GM18507 (cell line): ENCODE measurements at regions not wholly inside any gene's neighbourhood (a gene's known extent, or its start where the extent isn't known, plus 50 kb on each side); places are given as distances from the start of the nearest gene placed in this dataset.
"Not testable (repeated sequence)": the region's sequence is repeated elsewhere in the genome, so short reads cannot be mapped to it uniquely, and the experiment has no call there.

Experiments used
- DNase-seq: peaks from one replicate; pipeline ENCODE4 v3.0.0; 2011; ENCODE audit warnings: low read depth; ENCODE audit not compliant: insufficient read length; ENCODE audit errors: extremely low spot score
- FAIRE-seq: peaks from 2 replicates; lab custom pipeline; 2011; peaks lifted over from hg19 to GRCh38; lab: Jason Lieb, UNC

DNA sequence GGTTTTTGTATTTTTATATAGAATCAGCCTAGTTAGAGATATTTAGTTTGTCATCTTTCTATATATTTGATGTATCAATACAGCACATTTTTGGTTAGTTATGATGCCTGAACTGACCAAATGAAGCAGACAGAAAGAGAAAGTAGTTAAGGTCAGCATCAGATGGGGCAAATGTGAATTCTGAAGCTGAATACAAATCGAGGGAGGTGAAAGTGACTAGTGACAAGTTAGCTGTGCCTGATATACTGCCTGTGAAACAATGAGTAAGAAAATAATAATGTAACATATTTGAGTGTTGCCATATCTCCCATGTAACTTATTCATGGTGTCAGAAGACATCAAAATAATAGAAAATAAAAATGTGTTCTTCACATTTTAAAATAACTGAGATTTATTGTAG lies 680.3 kb upstream of the SEMA6D start:
- FAIRE-seq: no peak
- DNase-seq: no peak

DNA sequence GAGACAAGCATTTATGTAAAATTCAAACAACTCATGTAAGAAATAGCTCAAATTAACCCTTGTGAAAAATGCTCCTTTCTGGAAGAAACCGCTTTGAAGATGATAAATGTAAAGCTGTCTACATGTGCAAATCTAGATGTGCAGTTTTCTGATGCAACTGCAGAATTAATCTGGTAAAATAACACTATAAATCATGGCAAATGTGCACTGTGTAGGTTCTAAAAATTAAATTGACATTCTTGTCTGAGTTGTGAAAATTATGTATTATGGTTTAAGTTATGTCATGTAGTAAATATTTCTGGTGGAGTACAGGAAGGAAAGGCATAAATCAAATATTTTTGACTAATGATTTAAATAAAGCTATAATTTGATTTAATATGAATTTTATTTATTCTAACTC lies 678.1 kb upstream of the SEMA6D start:
- DNase-seq: no peak
- FAIRE-seq: no peak

DNA sequence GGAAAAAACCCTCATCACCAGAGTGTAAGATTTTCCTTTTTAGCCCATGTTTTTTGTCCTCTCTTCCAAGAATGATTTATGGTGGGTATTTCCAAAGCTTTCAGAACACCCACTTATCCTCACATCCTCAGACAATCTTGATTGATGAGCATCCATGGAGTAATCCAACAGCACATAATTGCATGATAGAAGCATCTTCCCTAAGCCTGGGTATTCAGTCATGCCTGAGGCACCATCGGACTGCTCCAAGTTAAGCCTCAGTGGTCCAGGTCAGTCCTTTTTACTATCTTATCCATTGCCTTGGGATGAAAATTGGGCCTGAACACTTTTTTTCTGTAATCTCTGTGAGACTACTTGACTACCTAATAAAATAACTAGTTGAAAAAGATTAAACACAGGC lies 676.0 kb upstream of the SEMA6D start:
- no peak for FAIRE-seq
- no peak for DNase-seq

DNA sequence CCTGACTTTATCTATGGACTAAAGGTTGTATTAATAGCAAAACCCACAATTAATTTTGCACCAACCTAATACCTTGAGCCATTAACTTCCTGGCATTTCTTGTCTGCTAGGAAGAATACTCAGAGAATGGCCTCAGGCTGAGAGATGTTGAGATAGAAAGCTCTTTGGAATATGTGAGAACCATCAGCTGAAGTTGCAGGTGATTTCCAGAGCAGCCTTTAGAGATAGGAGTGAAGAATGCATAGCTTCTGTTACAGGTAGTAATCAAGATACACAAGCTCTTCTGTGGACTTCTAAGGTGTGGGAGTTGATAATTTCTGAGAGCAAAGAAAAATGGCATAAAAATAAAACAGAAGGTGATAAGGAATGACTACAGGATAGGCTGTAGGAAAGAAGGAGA lies 669.3 kb upstream of the SEMA6D start:
- not testable (repeated sequence) for FAIRE-seq, DNase-seq

DNA sequence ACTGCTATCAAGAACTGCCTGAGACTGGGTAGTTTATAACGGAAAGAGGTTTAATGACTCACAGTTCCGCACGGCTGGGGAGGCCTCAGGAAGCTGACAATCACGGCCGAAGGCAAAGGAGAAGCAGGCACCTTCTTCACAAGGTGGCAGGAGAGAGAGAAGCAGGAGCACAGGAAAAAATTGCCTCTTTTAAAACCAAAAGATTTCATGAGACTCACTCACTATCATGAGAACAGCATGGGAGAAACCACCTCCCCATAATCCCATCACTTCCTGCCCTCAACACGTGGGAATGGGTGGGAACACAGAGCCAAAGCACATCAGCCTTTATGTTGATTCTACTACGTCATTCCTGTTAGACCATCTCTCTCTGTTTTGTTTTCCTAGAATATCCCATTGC lies 650.9 kb upstream of the SEMA6D start:
- DNase-seq: no peak
- no peak for FAIRE-seq

DNA sequence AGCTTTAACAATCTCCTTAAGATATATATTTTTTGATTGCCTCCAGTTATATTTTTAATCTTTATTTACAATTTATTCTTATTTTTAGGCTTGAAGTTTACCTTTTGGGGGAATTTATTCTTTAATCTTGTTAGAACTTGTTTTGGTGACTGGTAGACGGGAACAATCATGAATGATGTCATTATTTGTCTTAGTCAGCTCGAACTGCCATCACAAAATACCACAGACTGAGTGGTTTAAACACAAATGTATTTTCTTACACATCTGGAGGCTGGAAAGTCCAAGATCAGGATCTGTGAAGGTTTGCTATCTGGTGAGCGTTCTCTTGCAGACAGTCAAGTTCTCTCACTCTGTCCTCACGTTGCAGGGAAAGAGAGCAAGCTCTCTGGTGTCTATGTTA lies 639.5 kb upstream of the SEMA6D start:
- not testable (repeated sequence) for DNase-seq, FAIRE-seq

GRCh38 chr15:47095833-47096232 lies 621.5 kb upstream of the SEMA6D start:
- no peak for FAIRE-seq
- DNase-seq: no peak

DNA sequence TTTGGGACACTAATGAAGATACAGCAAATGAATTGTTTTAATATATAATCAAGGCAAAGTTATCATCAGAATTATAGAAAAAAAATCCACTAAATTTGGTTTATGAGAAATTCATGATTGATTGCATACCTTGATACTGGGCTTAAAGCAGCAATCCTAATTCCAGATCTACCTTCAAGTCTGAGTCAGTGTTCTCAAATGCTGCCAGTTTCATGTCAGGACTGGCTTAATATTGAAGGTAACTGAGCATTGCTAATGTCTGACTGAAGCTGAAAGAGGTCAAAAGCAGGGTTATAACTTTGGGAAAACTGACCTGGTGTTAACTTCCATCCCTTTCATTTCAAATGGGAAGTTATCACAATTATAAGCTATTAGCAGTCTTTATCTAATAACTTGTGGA lies 618.8 kb upstream of the SEMA6D start:
- not testable (repeated sequence) for FAIRE-seq, DNase-seq

- FAIRE-seq, DNase-seq: not testable (repeated sequence)
Measured at GRCh38 chr15:47099801-47100200, 617.5 kb upstream of the SEMA6D start.

GRCh38 chr15:47108800-47109199 lies 608.5 kb upstream of the SEMA6D start:
- FAIRE-seq, DNase-seq: not testable (repeated sequence)

DNA sequence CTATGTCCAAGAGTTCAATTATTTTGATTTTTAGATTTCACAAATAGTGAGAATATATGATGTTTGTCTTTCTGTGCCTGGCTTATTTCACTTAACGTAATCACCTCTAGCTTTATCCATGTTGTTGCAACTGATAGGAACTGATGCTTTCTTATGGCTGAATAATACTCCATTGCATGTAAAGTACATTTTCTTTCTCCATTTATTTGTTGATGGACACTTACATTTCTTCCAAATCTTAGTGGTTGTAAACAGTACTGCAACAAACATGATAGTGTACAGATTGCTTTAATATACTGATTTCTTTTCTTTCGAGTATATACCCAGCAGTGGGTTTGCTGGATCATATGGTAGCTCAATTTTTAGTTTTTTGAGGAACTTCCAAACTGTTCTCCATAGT lies 600.6 kb upstream of the SEMA6D start:
- FAIRE-seq (no peak), DNase-seq (no peak)

DNA sequence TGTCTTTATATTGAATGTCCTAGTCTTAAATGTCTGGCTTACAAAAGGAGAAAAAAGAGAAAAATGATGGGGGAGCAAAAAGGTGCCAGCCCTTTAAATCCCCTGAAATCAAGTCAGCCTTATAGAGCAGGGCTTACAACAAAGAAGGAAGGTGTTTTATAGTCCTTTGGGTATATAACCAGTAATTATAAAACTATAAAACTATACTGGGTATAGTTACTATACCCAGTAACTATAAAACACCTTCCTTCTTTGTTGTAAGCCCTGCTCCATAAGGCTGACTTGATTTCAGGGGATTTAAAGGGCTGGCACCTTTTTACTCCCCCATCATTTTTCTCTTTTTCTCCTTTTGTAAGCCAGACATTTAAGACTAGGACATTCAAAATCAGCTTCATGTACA lies 598.0 kb upstream of the SEMA6D start:
- DNase-seq: no peak
- FAIRE-seq: no peak

DNA sequence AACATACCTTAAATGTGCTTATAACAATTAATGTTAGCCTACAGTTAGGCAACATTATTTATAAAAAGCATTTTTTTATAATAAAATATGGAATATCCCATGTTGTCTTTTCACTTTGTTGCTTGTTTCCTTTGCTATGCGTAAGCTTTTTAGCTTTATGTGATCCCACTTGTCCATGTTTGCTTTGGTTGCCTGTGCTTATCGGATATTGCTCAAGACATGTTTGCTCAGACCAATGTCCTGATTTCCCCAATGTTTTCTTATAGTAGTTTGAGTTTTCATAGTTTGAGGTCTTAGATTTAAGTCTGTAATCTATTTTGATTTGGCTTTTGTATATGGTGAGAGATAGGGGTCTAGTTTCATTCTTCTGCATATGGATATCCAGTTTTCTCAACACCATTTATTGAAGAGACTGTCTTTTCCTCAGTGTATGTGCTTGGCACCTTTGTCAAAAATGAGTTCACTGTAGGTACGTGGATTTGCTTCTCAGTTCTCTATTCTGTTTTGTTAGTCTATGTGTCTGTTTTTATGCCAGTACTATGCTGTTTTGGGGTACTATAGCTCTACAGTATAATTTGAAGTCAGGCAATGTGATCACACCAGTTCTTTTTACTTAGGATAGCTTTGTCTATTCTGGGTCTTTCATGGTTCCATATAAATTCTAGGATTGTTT lies 592.7 kb upstream of the SEMA6D start:
- DNase-seq: no peak
- no peak for FAIRE-seq

DNA sequence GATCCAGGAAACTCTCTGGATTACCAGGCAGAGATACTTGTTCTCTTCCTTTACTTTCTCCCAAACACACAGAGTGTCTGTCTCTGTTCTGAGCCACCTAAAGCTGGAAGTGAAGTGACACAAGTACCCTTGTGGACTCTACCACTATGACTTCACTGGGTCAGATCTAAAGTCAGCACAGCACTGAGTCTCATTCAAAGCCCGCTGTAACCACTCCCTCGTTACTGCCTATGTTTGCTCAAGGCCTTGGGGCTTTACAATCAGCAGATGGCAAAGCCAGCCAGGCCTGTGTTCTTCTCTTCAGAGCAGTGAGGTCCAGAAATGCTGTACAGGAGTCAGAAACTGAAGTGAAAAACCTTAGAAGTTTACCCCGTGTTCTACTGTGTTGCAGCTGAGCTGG lies 588.3 kb upstream of the SEMA6D start:
- FAIRE-seq: no peak
- no peak for DNase-seq

DNA sequence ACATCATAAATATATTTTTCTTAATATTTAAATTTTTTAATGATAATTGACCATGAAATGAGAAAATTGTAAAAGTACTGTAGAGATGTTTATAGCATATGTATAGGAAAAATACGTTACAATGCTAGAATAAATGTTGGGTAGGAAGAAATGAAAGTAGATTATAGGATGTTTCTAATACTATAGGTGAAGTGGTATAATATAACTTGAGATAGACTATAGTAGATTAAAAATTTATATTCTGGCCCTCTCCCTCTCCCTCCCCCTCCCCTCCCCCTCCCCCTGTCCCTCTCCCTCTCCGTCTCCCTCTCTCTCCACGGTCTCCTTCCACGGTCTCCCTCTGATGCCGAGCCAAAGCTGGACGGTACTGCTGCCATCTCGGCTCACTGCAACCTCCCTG lies 585.9 kb upstream of the SEMA6D start:
- DNase-seq, FAIRE-seq: not testable (repeated sequence)

GRCh38 chr15:47135267-47135666 lies 582.0 kb upstream of the SEMA6D start:
- FAIRE-seq (no peak), DNase-seq (no peak)

DNA sequence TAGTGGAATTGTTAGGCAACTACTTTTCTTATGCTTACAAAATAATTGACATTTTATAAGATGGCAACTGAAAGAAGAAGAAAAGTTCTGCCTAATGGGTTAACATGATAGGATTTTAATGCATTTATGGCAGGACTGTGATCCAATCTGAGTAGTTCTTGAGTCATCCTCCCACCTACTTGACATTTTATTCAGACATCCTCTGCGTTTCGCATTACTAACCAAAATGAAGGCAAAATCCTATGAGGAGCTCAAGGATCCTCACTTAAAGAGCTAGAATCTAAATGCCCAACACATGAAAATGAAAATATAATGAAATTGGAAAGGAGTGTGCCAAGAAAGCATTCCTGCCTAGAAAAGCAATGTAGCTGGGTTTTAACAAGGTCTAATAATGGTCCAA lies 581.1 kb upstream of the SEMA6D start:
- DNase-seq (no peak), FAIRE-seq (no peak)

DNA sequence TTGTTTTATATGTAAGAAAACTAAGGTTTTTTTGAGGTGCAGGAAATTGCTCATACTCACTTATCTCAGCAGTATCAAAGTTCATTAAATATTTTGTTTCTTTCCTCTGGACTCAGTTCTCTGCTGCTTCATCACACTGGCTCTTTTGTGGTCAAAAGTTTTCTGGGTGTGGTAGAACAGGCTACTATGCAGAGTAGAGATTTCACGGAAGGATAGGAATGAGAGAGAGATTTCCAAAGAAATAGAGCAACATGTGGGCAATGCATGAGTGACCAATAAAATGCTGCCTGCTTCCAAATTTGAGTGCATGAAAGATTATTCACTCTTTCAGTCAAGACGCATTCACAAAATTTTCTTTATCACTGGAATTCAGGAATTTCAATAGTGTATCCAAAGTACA lies 577.3 kb upstream of the SEMA6D start:
- DNase-seq: no peak
- no peak for FAIRE-seq

DNA sequence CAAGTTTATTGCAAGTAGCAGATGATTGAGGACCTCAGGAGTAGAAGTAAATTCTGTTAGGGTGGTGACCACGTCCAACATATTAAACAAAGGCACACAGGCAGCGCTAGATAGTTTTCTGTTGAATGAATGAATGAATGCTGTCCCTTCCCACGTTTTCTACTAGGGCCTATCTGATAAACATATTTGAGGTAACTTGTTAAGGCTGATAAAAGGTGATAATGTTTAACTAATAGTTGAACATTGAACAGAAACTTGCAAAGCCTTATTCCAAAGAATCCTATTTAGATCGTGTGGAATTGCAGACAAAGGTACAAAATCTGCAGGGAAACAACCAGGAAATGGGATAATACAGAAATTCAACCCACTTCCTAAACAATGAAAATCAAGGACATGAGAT lies 559.5 kb upstream of the SEMA6D start:
- DNase-seq (no peak), FAIRE-seq (no peak)

GRCh38 chr15:47158573-47158972 lies 558.7 kb upstream of the SEMA6D start:
- FAIRE-seq (no peak), DNase-seq (no peak)

GRCh38 chr15:47177177-47177576 lies 540.1 kb upstream of the SEMA6D start:
- no peak for DNase-seq
- FAIRE-seq: no peak

DNA sequence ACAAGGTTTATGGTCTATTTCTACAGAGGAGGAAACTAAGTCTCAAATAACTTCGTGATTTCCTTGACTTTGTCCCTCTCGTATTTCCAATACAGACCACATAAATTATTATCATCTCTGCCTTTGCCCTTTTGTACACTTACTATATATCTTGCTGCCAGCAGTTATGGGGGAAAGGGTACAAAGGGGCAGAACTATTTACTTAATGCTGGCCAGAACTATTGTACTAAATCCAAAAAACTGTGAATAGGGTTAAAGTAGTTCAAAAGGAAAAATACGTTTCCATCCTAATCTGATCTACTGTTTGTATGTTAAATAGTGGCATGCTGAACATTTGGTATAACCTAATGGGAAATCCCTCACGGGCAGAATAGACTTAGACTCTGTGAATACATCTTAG lies 537.3 kb upstream of the SEMA6D start:
- FAIRE-seq (no peak), DNase-seq (no peak)
